H1 (cell line): ENCODE measurements at regions not wholly inside any gene's neighbourhood (a gene's known extent, or its start where the extent isn't known, plus 50 kb on each side); places are given as distances from the start of the nearest gene placed in this dataset.

Experiments
- BACH1 ChIP-seq: IDR thresholded peaks from 2 replicates; pipeline ENCODE4 v1.6.1; 2012; ENCODE audit warnings: low read length, improper control_type of control experiment
- CBX5 ChIP-seq: fragments of 300-800, 300-1000 bp; sonication (generic); IDR thresholded peaks from 2 replicates; pipeline ENCODE4 v1.7.1; 2016; ENCODE audit warnings: antibody characterized with exemption, low read length, low read depth
- CHD1 ChIP-seq: IDR thresholded peaks from 2 replicates; pipeline ENCODE4 v1.6.1; 2012; ENCODE audit warnings: low read depth, low read length, improper control_type of control experiment
- CHD2 ChIP-seq: IDR thresholded peaks from 2 replicates; pipeline ENCODE4 v1.6.1; 2012; ENCODE audit warnings: low read length, improper control_type of control experiment
- EP300 ChIP-seq, 2 experiments: IDR thresholded peaks; 1 replicate in 1 of 2; 2 replicates in 1 of 2; pipeline ENCODE4 v1.6.1; 2011 to 2012; ENCODE audit warnings: low read depth in 2 of 2, low read length in 2 of 2, mild to moderate bottlenecking in 2 of 2, borderline replicate concordance in 1 of 2, inconsistent platforms in 1 of 2, moderate library complexity in 1 of 2
- KDM5A ChIP-seq: fragments of 200-600 bp; IDR thresholded peaks from 2 replicates; pipeline ENCODE4 v1.7.1; 2012; ENCODE audit warnings: mild to moderate bottlenecking, low read length, inconsistent platforms, mixed read lengths
- RBBP5 ChIP-seq: IDR thresholded peaks from 2 replicates; pipeline ENCODE4 v1.7.1; 2012; ENCODE audit warnings: low read depth, mild to moderate bottlenecking, inconsistent platforms, low read length, moderate library complexity, borderline replicate concordance
- RFX5 ChIP-seq: IDR thresholded peaks from 2 replicates; pipeline ENCODE4 v1.6.1; 2011; ENCODE audit warnings: low read depth, low read length, improper control_type of control experiment, borderline replicate concordance
- ZNF274 ChIP-seq: IDR thresholded peaks from 2 replicates; pipeline ENCODE4 v1.7.0; 2012; ENCODE audit warnings: low read length, borderline replicate concordance; ENCODE audit errors: extremely low read depth
- TF ChIP-seq, protein P1 (sequence below): fragments of 300-600 bp; sonication (generic); IDR thresholded peaks from 2 replicates; pipeline ENCODE4 v1.7.1; 2012; ENCODE audit warnings: low read length, moderate library complexity, mild to moderate bottlenecking, inconsistent platforms; ENCODE audit not compliant: insufficient replicate concordance
- TF ChIP-seq, protein P2 (sequence below): IDR thresholded peaks from 2 replicates; pipeline ENCODE4 v1.6.1; 2012; ENCODE audit warnings: inconsistent platforms

DNA sequence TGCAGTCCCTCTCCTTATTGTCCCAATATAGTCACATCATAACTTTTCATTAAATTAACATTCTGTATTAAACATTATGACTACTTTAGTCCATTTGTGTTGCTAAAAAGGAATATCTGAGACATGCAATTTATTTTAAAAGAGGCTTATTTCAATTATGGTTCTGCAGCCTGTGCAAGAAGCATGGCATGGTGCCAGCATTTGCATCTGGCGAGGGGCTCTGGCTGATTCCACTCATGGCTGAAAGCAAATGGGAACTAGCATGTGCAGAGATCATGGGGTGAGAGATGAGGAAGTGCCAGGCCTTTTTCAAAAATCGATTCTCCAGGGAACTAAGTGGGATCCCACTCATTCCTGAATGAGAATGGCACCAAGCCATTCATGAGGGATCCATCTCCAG lies 476.3 kb upstream of the RPS6KA3 start (continued):
- TF ChIP-seq, protein P1, sequence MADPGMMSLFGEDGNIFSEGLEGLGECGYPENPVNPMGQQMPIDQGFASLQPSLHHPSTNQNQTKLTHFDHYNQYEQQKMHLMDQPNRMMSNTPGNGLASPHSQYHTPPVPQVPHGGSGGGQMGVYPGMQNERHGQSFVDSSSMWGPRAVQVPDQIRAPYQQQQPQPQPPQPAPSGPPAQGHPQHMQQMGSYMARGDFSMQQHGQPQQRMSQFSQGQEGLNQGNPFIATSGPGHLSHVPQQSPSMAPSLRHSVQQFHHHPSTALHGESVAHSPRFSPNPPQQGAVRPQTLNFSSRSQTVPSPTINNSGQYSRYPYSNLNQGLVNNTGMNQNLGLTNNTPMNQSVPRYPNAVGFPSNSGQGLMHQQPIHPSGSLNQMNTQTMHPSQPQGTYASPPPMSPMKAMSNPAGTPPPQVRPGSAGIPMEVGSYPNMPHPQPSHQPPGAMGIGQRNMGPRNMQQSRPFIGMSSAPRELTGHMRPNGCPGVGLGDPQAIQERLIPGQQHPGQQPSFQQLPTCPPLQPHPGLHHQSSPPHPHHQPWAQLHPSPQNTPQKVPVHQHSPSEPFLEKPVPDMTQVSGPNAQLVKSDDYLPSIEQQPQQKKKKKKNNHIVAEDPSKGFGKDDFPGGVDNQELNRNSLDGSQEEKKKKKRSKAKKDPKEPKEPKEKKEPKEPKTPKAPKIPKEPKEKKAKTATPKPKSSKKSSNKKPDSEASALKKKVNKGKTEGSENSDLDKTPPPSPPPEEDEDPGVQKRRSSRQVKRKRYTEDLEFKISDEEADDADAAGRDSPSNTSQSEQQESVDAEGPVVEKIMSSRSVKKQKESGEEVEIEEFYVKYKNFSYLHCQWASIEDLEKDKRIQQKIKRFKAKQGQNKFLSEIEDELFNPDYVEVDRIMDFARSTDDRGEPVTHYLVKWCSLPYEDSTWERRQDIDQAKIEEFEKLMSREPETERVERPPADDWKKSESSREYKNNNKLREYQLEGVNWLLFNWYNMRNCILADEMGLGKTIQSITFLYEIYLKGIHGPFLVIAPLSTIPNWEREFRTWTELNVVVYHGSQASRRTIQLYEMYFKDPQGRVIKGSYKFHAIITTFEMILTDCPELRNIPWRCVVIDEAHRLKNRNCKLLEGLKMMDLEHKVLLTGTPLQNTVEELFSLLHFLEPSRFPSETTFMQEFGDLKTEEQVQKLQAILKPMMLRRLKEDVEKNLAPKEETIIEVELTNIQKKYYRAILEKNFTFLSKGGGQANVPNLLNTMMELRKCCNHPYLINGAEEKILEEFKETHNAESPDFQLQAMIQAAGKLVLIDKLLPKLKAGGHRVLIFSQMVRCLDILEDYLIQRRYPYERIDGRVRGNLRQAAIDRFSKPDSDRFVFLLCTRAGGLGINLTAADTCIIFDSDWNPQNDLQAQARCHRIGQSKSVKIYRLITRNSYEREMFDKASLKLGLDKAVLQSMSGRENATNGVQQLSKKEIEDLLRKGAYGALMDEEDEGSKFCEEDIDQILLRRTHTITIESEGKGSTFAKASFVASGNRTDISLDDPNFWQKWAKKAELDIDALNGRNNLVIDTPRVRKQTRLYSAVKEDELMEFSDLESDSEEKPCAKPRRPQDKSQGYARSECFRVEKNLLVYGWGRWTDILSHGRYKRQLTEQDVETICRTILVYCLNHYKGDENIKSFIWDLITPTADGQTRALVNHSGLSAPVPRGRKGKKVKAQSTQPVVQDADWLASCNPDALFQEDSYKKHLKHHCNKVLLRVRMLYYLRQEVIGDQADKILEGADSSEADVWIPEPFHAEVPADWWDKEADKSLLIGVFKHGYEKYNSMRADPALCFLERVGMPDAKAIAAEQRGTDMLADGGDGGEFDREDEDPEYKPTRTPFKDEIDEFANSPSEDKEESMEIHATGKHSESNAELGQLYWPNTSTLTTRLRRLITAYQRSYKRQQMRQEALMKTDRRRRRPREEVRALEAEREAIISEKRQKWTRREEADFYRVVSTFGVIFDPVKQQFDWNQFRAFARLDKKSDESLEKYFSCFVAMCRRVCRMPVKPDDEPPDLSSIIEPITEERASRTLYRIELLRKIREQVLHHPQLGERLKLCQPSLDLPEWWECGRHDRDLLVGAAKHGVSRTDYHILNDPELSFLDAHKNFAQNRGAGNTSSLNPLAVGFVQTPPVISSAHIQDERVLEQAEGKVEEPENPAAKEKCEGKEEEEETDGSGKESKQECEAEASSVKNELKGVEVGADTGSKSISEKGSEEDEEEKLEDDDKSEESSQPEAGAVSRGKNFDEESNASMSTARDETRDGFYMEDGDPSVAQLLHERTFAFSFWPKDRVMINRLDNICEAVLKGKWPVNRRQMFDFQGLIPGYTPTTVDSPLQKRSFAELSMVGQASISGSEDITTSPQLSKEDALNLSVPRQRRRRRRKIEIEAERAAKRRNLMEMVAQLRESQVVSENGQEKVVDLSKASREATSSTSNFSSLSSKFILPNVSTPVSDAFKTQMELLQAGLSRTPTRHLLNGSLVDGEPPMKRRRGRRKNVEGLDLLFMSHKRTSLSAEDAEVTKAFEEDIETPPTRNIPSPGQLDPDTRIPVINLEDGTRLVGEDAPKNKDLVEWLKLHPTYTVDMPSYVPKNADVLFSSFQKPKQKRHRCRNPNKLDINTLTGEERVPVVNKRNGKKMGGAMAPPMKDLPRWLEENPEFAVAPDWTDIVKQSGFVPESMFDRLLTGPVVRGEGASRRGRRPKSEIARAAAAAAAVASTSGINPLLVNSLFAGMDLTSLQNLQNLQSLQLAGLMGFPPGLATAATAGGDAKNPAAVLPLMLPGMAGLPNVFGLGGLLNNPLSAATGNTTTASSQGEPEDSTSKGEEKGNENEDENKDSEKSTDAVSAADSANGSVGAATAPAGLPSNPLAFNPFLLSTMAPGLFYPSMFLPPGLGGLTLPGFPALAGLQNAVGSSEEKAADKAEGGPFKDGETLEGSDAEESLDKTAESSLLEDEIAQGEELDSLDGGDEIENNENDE = no peak
- TF ChIP-seq CHD1 = no peak
- no peak for TF ChIP-seq RBBP5
- no peak for TF ChIP-seq RFX5
- no peak for TF ChIP-seq KDM5A
- TF ChIP-seq ZNF274 = no peak
- TF ChIP-seq CBX5 = no peak
- TF ChIP-seq, protein P2, sequence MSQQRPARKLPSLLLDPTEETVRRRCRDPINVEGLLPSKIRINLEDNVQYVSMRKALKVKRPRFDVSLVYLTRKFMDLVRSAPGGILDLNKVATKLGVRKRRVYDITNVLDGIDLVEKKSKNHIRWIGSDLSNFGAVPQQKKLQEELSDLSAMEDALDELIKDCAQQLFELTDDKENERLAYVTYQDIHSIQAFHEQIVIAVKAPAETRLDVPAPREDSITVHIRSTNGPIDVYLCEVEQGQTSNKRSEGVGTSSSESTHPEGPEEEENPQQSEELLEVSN = no peak
- no peak for TF ChIP-seq EP300 (IDR thresholded peaks at IDR 0.05; ENCODE audit: borderline replicate concordance in 1 of 2, low read depth in 2 of 2, low read length in 2 of 2)
- TF ChIP-seq CHD2 = no peak
- TF ChIP-seq BACH1 = no peak
